K562 (cell line): ENCODE measurements at regions not wholly inside any gene's neighbourhood (a gene's known extent, or its start where the extent isn't known, plus 50 kb on each side); places are given as distances from the start of the nearest gene placed in this dataset.

Source experiments
- ATAC-seq: fragments of 200-7000 bp; cut with Tn5 transposase; 3 replicates; pipeline ENCODE4 v1.9.1; 2020; ENCODE audit warnings: moderate library complexity
- BruUV-seq: library from RNA; stranded (reverse); fragments of 400-500 nt; replicated peaks from 2 replicates; lab custom pipeline; 2021; lab: Mats Ljungman, UMichigan
- CTCF ChIA-PET: fragments of 300-600 bp; formaldehyde crosslinking; extraction: SDS; loops from one replicate; lab custom pipeline; 2021; ENCODE audit warnings: low intra/inter-chr PET ratio; lab: Yijun Ruan, JAX
- POLR2A ChIA-PET: fragments of 300-600, 350-650 bp; sonication (Branson Sonifier 250); formaldehyde crosslinking; extraction: SDS; loops from one replicate; lab custom pipeline; 2021; ENCODE audit warnings: antibody characterized with exemption, inconsistent platforms; lab: Yijun Ruan, JAX
- DNase-seq, 4 experiments: peaks; one replicate each; pipeline versions ENCODE4 v3.0.0 to v3.0.0-alpha.2; 2011 to 2018; ENCODE audit warnings: low spot score in 3 of 4, mixed read lengths in 3 of 4; ENCODE audit errors: extremely low read depth in 1 of 4
- FAIRE-seq: peaks from 2 replicates; lab custom pipeline; 2011; peaks lifted over from hg19 to GRCh38; lab: Jason Lieb, UNC
- H2AFZ ChIP-seq: 2 replicates; pipeline ENCODE4 v1.6.0; 2011; ENCODE audit warnings: low read depth, low read length, control low read depth, inconsistent platforms
- H3K27ac ChIP-seq: fragments of 200-600 bp; 3 replicates; pipeline ENCODE4 v1.8.0; 2011; ENCODE audit warnings: low read depth, mild to moderate bottlenecking, control low read depth, inconsistent platforms, low read length, moderate library complexity, mixed read lengths; ENCODE audit errors: extremely low read depth
- H3K27me3 ChIP-seq, 2 experiments: fragments of 300-600 bp in 1 of 2; 2 replicates in 1 of 2; 3 replicates in 1 of 2; pipeline versions ENCODE4 v1.6.0 to v1.8.0; 2011; ENCODE audit warnings: inconsistent platforms in 2 of 2, low read length in 2 of 2, mild to moderate bottlenecking in 1 of 2, mixed read lengths in 1 of 2, moderate library complexity in 1 of 2; ENCODE audit not compliant: control insufficient read depth in 2 of 2, insufficient read depth in 2 of 2
- H3K36me3 ChIP-seq: fragments of 300-600 bp; 3 replicates; pipeline ENCODE4 v1.8.0; 2011; ENCODE audit warnings: mild to moderate bottlenecking, low read length, inconsistent platforms; ENCODE audit not compliant: control insufficient read depth, insufficient read depth
- H3K4me1 ChIP-seq, 2 experiments: fragments of 200-600 bp in 1 of 2; replicated peaks in 1 of 2; 2 replicates in 1 of 2; 3 replicates in 1 of 2; pipeline versions ENCODE4 v1.5.1 to v1.8.0; 2011; ENCODE audit warnings: inconsistent platforms in 2 of 2, low read length in 2 of 2, mild to moderate bottlenecking in 1 of 2, mixed read lengths in 1 of 2, moderate library complexity in 1 of 2; ENCODE audit not compliant: control insufficient read depth in 2 of 2, insufficient read depth in 2 of 2
- H3K4me2 ChIP-seq: 2 replicates; pipeline ENCODE4 v1.6.1; 2011; ENCODE audit warnings: low read length, control low read depth, inconsistent platforms, mixed read lengths; ENCODE audit not compliant: insufficient read depth
- H3K4me3 ChIP-seq: fragments of 200-600 bp; sonication (generic), shearing (Covaris generic); 2 replicates; pipeline ENCODE4 v1.5.1; 2016; ENCODE audit warnings: control low read depth, inconsistent platforms
- H3K79me2 ChIP-seq: fragments of 200-600 bp; 3 replicates; pipeline ENCODE4 v1.8.0; 2011; ENCODE audit warnings: low read length, inconsistent platforms; ENCODE audit not compliant: control insufficient read depth, insufficient read depth
- H3K9ac ChIP-seq, 2 experiments: 2 replicates each; pipeline versions ENCODE4 v1.6.0 to v1.6.1; 2011; ENCODE audit warnings: low read depth in 2 of 2, low read length in 2 of 2, control low read depth in 1 of 2, inconsistent platforms in 1 of 2, mild to moderate bottlenecking in 1 of 2, mixed read lengths in 1 of 2; ENCODE audit not compliant: insufficient read depth in 1 of 2
- H3K9me1 ChIP-seq: one replicate; pipeline ENCODE4 v1.6.0; 2011; ENCODE audit warnings: inconsistent platforms, mild to moderate bottlenecking, low read length, moderate library complexity; ENCODE audit not compliant: control insufficient read depth, insufficient read depth
- H3K9me3 ChIP-seq: replicated peaks from 2 replicates; pipeline ENCODE4 v1.5.1; 2011; ENCODE audit warnings: low read depth, low read length, inconsistent platforms; ENCODE audit not compliant: control insufficient read depth, insufficient read depth
- H4K20me1 ChIP-seq: replicated peaks from 2 replicates; pipeline ENCODE4 v1.6.1; 2011; ENCODE audit warnings: low read length, inconsistent platforms, mixed read lengths; ENCODE audit not compliant: control insufficient read depth, insufficient read depth
- EHMT2 ChIP-seq: fragments of 450-650 bp; IDR thresholded peaks from 2 replicates; pipeline ENCODE4 v1.6.1; 2018; ENCODE audit warnings: antibody characterized with exemption
- EZH2 ChIP-seq: IDR thresholded peaks from 2 replicates; pipeline ENCODE4 v1.6.1; 2012; ENCODE audit warnings: low read depth, mild to moderate bottlenecking, inconsistent platforms, low read length, borderline replicate concordance
- FOXA1 ChIP-seq: fragments of 450-650 bp; IDR thresholded peaks from 2 replicates; pipeline ENCODE4 v1.6.1; 2016; ENCODE audit warnings: mild to moderate bottlenecking, borderline replicate concordance
- L3MBTL2 ChIP-seq: fragments of 450-650 bp; IDR thresholded peaks from 2 replicates; pipeline ENCODE4 v1.6.1; 2016; ENCODE audit warnings: mild to moderate bottlenecking, moderate library complexity
- MYC ChIP-seq, 2 experiments: fragments of 250-450 bp in 1 of 2; sonication (Bioruptor Pico) in 1 of 2; IDR thresholded peaks; 2 replicates each; pipeline versions ENCODE4 v1.5.1 to v1.6.1; 2012 to 2021; ENCODE audit warnings: low read depth in 2 of 2, borderline replicate concordance in 1 of 2, improper control_type of control experiment in 1 of 2, low read length in 1 of 2, mild to moderate bottlenecking in 1 of 2, moderate library complexity in 1 of 2
- POLR2G ChIP-seq: fragments of 200-400 bp; formaldehyde crosslinking; IDR thresholded peaks from 2 replicates; pipeline ENCODE4 v1.6.1; 2017; ENCODE audit warnings: low read depth, mild to moderate bottlenecking, antibody characterized with exemption, low read length, moderate library complexity
- RBBP5 ChIP-seq: fragments of 200-600 bp; sonication (generic); IDR thresholded peaks from 2 replicates; pipeline ENCODE4 v1.6.1; 2012; ENCODE audit warnings: borderline replicate concordance, mild to moderate bottlenecking, low read length, control low read depth, inconsistent platforms; ENCODE audit not compliant: insufficient read depth, poor library complexity, severe bottlenecking
- ZNF436 ChIP-seq: fragments of 250-450, 450-650 bp; sonication (Bioruptor Pico); formaldehyde crosslinking; IDR thresholded peaks from 2 replicates; pipeline ENCODE4 v1.7.0; 2020; ENCODE audit warnings: mild to moderate bottlenecking
- WGBS: fragments of 100-300 bp; shearing (Covaris generic); methylation state at CpG from one replicate; pipeline ENCODE4 v1.1.6; 2016; ENCODE audit warnings: low coverage, mixed read lengths; ENCODE audit not compliant: insufficient coverage; ENCODE audit errors: missing lambda C conversion rate; 5-methylcytosine and 5-hydroxymethylcytosine counted together
- in situ Hi-C: fragments of 300-500 bp; cut with MboI; formaldehyde crosslinking; loops from 4 replicates; pipeline ENCODE4 v1.15.0; 2018; ENCODE audit warnings: inconsistent platforms, mixed read lengths
- intact Hi-C: fragments of 100-400 bp; cut with micrococcal nuclease; formaldehyde crosslinking; loops from 2 replicates; pipeline ENCODE4 v1.14.2; 2022
- TF ChIP-seq, protein P1 (sequence below): fragments of 450-650 bp; conservative IDR thresholded peaks from 2 replicates; pipeline ENCODE4 v1.6.1; 2016; ENCODE audit warnings: missing genetic modification characterization, low read depth, mild to moderate bottlenecking, control low read depth, missing compliant biosample characterization
- TF ChIP-seq, protein P2 (sequence below): sonication (generic); formaldehyde crosslinking; IDR thresholded peaks from 2 replicates; pipeline ENCODE4 v1.8.0; 2022; ENCODE audit warnings: missing genetic modification reagents, mild to moderate bottlenecking, moderate library complexity, borderline replicate concordance

DNA sequence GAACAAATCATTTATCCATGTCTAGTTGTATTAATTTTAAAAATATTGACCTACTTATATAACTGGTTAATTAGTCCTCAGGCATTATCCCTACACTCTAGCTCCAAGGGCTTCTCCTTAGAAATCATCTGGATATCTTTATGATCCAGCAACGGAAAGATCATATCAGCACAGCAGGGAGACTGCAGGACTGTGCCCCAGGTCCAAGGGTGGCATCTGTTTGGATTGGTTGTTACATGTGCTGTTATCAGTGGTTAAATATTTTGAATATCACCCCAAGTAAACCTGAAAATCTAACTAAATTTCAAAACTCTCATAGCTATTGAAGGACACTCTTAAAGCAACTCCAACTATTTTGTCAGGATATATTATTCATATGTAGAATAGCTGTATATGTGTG, 556.2 kb upstream of the ZEB2 start:
- TF ChIP-seq EZH2 (no peak), POLR2G (no peak), FOXA1 (no peak), ZNF436 (no peak), RBBP5 (no peak), L3MBTL2 (no peak), EHMT2 (no peak), MYC (IDR thresholded peaks at IDR 0.05; ENCODE audit: low read depth, low read length) (no peak), MYC (CRISPR knock-in tag; IDR thresholded peaks at IDR 0.05; ENCODE audit: borderline replicate concordance, low read depth) (no peak)
- TF ChIP-seq, protein P1, sequence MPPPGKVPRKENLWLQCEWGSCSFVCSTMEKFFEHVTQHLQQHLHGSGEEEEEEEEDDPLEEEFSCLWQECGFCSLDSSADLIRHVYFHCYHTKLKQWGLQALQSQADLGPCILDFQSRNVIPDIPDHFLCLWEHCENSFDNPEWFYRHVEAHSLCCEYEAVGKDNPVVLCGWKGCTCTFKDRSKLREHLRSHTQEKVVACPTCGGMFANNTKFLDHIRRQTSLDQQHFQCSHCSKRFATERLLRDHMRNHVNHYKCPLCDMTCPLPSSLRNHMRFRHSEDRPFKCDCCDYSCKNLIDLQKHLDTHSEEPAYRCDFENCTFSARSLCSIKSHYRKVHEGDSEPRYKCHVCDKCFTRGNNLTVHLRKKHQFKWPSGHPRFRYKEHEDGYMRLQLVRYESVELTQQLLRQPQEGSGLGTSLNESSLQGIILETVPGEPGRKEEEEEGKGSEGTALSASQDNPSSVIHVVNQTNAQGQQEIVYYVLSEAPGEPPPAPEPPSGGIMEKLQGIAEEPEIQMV (tag), result no peak
- TF ChIP-seq, protein P2, sequence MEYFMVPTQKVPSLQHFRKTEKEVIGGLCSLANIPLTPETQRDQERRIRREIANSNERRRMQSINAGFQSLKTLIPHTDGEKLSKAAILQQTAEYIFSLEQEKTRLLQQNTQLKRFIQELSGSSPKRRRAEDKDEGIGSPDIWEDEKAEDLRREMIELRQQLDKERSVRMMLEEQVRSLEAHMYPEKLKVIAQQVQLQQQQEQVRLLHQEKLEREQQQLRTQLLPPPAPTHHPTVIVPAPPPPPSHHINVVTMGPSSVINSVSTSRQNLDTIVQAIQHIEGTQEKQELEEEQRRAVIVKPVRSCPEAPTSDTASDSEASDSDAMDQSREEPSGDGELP, result no peak
- BruUV-seq, result no TSS peak

More for the DNA sequence above, 556.2 kb upstream of the ZEB2 start:
- no peaks in the 10 kb centered on the region for H3K79me2 ChIP-seq
- FAIRE-seq, result no peak
- CTCF ChIA-PET, result no interaction called here
- 8% methylated on average over 1 of the region's 1 CpG for WGBS
- H3K9ac ChIP-seq, result no peak overlapping the region
- H3K9me1 ChIP-seq, result no peaks in the 10 kb centered on the region
- no peaks in the 10 kb centered on the region for H4K20me1 ChIP-seq
- H3K4me1 ChIP-seq, result no peaks in the 10 kb centered on the region
- POLR2A ChIA-PET, result no interaction called here
- no peak overlapping the region for H2AFZ ChIP-seq
- no peak overlapping the region for H3K27ac ChIP-seq
- no peak overlapping the region for H3K4me2 ChIP-seq
- no peak for DNase-seq
- H3K27me3 ChIP-seq, result no peaks in the 10 kb centered on the region
- in situ Hi-C loops (no loop called here), intact Hi-C loops (no loop called here)
- H3K36me3 ChIP-seq, result no peaks in the 10 kb centered on the region
- H3K4me3 ChIP-seq, result no peak overlapping the region
- no peak for ATAC-seq
- H3K9me3 ChIP-seq, result no peaks in the 10 kb centered on the region
